ENCODE measurements at regions not wholly inside any gene's neighbourhood (a gene's known extent, or its start where the extent isn't known, plus 50 kb on each side); places are given as distances from the start of the nearest gene placed in this dataset.
"Not testable (repeated sequence)": the region's sequence is repeated elsewhere in the genome, so short reads cannot be mapped to it uniquely, and the experiment has no call there.

- no peak for DNase-seq
Observed at GRCh38 chr7:32643194-32643593, 147.9 kb downstream of the AVL9 start.

GRCh38 chr7:32639122-32639521 lies 143.8 kb downstream of the AVL9 start:
- DNase-seq, result no peak

GRCh38 chr7:32638479-32639121 lies 143.3 kb downstream of the AVL9 start:
- DNase-seq, result not testable (repeated sequence)

Data from NCI-H1436 (cell line).